ENCODE measurements at regions not wholly inside any gene's neighbourhood (a gene's known extent, or its start where the extent isn't known, plus 50 kb on each side); places are given as distances from the start of the nearest gene placed in this dataset.
"Not testable (repeated sequence)": the region's sequence is repeated elsewhere in the genome, so short reads cannot be mapped to it uniquely, and the experiment has no call there.

GRCh38 chr11:41713030-41713429 is 253.6 kb upstream of the LRRC4C start:
- DNase-seq (ENCODE audit: low read depth), result no peak

DNA sequence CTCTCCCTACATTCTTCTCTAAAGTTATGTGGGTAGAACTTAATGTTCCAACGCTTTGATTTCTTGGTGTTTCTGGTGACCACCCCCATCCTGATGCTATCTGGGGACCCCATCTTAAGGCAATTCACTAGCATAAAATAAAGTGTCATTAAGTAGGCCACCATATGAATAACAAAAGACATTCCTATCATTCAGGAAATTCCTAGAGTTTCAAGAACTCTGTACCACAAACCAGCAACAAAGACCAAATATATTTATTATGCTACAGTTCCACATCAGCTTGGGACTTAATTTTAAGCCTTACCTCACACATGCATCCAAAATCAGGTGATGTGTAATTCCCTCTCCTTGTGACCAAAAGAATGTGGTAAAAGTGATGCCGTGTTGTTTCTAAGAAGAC is 254.6 kb upstream of the LRRC4C start:
- DNase-seq (ENCODE audit: low read depth), result no peak

- no peak for DNase-seq (ENCODE audit: low read depth)
These were observed 257.4 kb upstream of the LRRC4C start for GRCh38 chr11:41716862-41717261.

DNA sequence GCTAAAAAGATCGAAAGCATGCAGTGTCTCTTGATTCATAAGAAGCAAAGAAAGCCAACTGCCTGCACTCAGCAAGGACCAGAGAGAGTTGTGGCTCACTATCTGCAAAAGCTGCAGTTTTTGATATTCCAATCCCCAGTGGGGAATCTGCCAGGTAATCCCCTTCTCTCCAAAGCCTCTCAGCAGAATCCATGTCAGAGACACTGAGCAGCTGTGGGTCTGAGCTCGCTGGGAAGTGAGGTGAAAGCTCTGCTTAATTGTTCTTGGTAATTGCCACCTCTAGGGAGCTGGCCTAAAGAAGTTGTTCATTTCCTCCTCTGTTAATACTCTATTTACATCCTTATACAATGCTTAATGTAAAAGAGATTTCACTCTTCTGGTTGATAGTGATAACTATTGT is 261.3 kb upstream of the LRRC4C start:
- DNase-seq (ENCODE audit: low read depth), result no peak

GRCh38 chr11:41728161-41728560 is 268.7 kb upstream of the LRRC4C start:
- not testable (repeated sequence) for DNase-seq (ENCODE audit: low read depth)

GRCh38 chr11:41775296-41775695 is 315.8 kb upstream of the LRRC4C start:
- DNase-seq (ENCODE audit: low read depth), result no peak

DNA sequence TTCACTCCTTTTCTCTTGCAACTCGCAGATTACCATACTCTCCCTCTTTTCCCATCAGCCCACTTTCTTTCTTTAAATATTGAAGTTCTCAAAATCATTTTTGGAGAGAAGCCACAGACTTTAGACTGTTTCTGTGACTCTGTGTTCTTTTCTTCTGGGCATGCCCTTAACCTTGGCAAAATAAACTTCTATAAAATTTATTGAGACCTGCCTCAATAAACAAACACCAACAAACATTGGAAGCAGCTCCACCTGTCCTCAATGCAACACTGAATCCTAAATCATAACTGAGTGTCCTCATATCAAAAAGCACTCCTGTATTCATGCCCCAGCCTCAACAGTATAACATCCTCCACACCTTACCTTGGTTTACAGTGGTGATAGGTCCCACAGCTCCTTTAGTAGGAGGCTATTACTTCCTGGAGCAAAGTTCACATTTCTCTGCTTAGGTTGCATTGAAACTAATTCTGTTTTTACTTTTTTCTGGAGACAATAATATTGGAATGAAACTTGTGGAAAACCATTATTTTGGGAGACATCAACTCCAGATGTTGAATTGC is 320.0 kb upstream of the LRRC4C start:
- DNase-seq (ENCODE audit: low read depth), result no peak

DNA sequence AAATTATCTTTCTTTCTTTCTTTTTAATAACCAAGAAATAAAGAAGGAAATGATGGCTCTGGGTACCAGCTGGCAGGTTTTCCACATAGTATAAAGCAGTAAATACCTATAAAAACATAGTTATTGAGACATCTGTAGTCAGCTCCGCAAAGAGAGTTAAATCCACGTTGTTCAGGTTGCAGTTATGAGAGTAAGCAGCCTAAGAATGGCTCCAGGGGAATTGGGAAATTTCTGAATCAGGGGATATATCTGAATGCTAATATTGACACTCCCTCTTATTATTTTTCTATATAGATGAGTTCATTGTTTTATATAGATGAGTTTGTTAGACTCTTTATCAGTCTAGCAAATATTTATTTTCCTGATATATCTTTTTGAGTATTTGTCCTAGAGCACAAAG is 322.0 kb upstream of the LRRC4C start:
- no peak for DNase-seq (ENCODE audit: low read depth)

GRCh38 chr11:41784513-41785335 is 325.3 kb upstream of the LRRC4C start:
- no peak for DNase-seq (ENCODE audit: low read depth)

GRCh38 chr11:41786087-41786486 is 326.6 kb upstream of the LRRC4C start:
- DNase-seq (ENCODE audit: low read depth), result no peak

GRCh38 chr11:41788177-41788576 is 328.7 kb upstream of the LRRC4C start:
- DNase-seq (ENCODE audit: low read depth), result no peak

GRCh38 chr11:41789376-41789775 is 329.9 kb upstream of the LRRC4C start:
- no peak for DNase-seq (ENCODE audit: low read depth)

- no peak for DNase-seq (ENCODE audit: low read depth)
These were observed 335.6 kb upstream of the LRRC4C start for GRCh38 chr11:41795004-41795403.

DNA sequence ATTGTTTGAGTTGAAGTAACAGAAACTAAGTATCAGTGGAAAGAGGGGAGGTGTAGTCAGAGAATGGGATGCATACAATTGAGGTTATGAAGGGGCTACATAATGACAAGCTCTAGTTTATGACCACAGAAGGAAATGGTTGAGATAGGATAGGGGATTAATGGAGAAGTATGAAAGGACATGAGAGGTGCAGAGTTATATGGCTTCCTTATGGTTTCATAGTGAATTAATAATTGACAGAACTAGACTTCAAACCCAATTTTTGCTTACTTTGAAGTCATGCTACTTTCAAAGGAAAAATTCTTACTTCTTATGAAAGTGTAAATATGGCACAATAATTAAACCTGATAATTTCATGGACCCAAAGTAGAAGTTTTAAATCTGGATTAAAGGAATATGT is 340.3 kb upstream of the LRRC4C start:
- no peak for DNase-seq (ENCODE audit: low read depth)

DNA sequence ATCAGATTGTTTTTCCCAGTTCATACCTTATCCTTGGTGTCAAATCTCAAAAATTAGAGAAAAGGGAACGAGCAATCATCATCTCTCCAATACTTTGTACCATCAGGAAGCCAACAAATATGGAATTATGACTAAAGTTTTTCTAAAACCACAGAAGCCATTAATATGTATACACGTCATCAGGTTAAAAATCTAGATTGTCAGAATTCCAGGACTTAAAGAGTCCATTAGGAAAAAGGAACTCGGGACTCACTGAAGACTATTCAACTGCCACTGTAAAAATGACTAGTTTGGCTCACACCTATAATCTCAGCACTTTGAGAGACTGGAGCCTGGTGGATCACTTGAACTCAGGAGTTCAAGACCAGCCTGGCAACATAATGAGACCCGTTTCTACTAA is 344.4 kb upstream of the LRRC4C start:
- DNase-seq (ENCODE audit: low read depth), result no peak

GRCh38 chr11:41816396-41816795 is 356.9 kb upstream of the LRRC4C start:
- no peak for DNase-seq (ENCODE audit: low read depth)

DNA sequence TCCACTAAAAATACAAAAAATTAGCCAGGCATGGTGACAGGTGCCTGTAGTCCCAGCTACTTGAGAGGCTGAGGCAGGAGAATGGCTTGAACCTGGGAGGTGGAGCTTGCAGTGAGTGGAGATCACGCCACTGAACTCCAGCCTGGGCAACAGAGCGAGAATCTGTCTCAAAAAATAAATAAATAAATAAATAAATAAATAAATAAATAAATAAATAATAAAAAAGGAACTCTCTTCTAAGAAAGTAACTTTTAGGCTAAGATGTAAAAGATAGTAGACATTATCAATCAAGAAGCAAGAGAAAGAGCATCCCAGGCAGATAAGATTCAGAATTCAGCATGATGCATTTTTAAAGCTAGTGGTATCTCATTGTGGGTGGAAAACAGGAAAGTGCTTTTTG is 364.8 kb upstream of the LRRC4C start:
- DNase-seq (ENCODE audit: low read depth), result not testable (repeated sequence)

- DNase-seq (ENCODE audit: low read depth), result no peak
These were observed 366.6 kb upstream of the LRRC4C start for GRCh38 chr11:41826085-41826484.

- DNase-seq (ENCODE audit: low read depth), result no peak
These were observed 377.0 kb upstream of the LRRC4C start for GRCh38 chr11:41836431-41836830.

DNA sequence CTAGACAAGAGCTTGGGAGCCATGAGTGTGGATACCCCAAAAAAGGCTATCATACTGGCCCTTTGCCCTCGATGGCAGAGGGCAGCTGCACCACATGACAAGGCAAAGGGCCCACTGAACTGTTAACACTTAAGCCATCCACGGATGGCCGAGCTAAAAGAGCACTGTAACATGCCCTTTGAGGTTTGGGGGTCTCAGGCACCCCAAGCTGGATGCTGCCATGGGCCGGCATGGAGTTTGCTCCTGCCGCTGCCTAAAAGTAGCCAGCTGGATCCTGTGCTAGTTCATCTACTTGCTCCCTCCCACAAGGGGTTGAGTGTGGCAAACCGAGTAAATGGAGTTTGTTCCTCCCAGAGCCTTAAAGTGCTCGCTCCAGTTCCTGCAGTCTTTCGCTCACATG is 383.2 kb upstream of the LRRC4C start:
- no peak for DNase-seq (ENCODE audit: low read depth)

DNA sequence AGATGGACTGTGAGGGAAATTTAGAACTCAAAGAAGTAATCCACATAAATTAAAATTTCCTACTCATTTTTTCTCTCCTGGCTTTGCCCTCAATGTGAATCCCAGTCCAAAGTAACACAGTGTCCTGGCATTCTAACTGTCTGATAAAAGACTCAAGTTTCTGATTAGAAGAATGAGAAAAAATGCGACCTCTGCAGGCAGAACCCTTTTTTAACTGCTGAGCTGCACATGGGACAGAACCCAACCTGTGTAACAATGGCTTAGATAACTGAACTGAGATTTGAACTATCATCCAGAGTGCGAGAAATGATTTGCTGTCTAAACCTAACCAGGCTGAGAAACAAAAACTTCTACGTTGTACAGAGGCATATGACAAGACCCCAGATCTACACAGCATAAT is 385.6 kb upstream of the LRRC4C start:
- no peak for DNase-seq (ENCODE audit: low read depth)

- no peak for DNase-seq (ENCODE audit: low read depth)
These were observed 388.9 kb upstream of the LRRC4C start for GRCh38 chr11:41848349-41848748.

DNA sequence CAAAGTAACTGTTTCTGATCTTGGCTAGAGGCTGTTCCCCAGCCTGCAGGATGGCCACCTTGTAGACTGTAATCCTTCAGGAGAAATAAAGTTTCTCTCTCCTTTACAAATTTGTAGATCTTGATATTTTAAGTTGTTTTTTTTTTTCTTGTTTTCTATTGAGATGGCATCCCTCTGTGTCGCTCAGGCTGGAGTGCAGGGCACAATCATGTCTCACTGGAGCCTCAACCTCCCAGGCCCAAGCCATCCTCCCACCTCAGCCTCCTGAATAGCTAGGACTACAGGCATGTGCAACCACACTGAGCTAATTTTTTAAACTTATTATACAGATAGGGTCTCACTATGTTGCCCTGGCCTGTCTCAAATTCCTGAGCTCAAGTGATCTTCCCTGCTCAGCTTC is 389.8 kb upstream of the LRRC4C start:
- no peak for DNase-seq (ENCODE audit: low read depth)

GRCh38 chr11:41851743-41852142 is 392.3 kb upstream of the LRRC4C start:
- DNase-seq (ENCODE audit: low read depth), result no peak

Data from ELR (cell line).